Stimulated activated CD4-positive, alpha-beta T cell treated with anti-CD3 and anti-CD28 coated beads, Interleukin-4, amount 100 ng/mL, for 1 hour (primary cell): ENCODE measurements at regions not wholly inside any gene's neighbourhood (a gene's known extent, or its start where the extent isn't known, plus 50 kb on each side); places are given as distances from the start of the nearest gene placed in this dataset.

Experiments
- DNase-seq: peaks from one replicate; pipeline ENCODE4 v3.0.0-alpha.2; 2020

- DNase-seq, result no peak
Measured at GRCh38 chr16:77555126-77555525, 120.3 kb upstream of the ADAMTS18 start.

GRCh38 chr16:77555791-77556190 lies 121.0 kb upstream of the ADAMTS18 start:
- no peak for DNase-seq

DNA sequence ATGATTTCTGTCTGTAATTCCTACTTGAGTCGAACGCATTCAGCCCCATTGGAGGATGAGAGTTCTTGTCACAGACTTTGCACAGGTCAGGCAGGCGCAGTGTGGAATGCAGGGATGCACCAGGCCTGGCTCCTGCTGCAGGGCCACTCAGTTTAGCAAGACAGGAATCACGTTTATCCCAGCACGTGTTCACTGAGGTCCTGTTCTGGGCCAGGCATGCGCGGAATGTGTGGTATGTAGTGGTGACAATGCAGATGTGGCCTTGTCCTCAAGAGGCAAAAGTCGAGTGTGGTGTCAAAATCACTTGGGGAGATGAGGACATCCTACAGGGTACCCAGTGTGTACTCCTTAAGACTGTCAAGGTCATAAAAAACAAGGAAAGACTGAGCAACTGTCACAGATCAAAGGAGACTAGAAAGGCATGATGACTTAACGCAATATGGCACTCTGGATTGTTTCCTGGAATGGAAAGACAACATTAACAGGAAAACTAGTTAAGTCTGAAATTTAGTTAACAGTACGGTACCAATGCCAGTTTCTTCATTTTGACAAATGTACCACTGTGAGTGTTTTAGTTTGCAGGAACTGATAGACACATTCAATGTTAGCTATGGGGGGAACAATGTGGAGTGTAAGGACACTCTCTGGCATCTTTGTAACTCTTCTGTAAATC lies 121.5 kb upstream of the ADAMTS18 start:
- DNase-seq, result no peak

DNA sequence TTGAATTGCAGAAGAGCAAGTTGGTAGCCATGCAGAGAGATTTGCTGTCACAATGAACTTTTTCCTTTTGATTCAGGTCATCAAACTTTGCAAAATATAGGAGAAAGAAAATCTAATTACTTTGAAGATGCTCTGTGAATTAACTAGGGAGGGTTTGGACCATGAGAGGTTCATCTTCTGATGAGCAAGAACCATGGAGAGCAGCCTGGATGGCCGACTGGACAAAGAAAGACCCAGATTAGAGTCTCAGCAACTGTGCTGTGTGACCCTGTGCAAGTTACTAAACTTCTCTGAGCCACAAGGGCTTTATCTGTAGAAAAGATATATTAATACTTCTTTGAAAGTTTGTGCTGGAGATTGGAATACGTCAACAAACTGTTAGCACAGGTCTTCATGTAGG lies 122.6 kb upstream of the ADAMTS18 start:
- DNase-seq, result no peak

GRCh38 chr16:77558786-77559185 lies 124.0 kb upstream of the ADAMTS18 start:
- DNase-seq, result no peak

- no peak for DNase-seq
Measured at GRCh38 chr16:77562497-77562896, 127.7 kb upstream of the ADAMTS18 start.

GRCh38 chr16:77564791-77565390 lies 130.1 kb upstream of the ADAMTS18 start:
- no peak for DNase-seq

- DNase-seq, result no peak
Measured at GRCh38 chr16:77569406-77569805, 134.6 kb upstream of the ADAMTS18 start.

GRCh38 chr16:77570574-77570973 lies 135.7 kb upstream of the ADAMTS18 start:
- DNase-seq, result no peak

DNA sequence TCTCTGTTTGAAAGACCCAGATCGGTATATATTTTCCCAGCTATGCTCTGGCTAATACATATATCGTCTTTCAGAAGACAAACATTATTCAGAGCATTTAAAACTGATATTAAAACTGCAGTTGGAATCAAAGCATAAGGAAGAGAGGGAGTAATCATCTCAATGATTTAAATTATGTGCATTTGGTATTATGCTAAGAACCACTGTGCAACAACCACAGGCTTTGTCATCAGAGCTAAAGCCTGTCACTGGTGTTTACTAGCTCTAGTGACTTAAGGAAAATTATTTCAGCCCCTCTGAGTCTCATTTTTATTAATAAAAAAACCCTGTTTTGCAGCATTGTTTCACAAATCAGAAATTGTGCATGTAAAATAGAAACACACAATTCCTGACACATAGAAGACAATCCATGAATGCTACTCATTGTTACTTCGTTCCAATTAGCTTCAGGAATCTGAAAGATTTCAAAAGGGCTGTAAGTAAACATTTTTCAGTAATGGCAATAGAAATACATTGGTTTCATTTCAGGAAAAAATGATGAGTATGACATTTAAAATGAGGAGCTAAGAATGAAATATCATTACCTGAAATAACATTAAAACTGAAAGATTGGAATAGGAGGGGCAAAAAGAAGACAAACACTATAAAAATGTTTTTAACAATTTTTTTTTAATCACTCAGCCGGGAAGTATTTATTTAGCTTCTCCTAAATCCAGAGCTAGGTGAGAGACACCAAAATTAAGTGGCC lies 136.5 kb upstream of the ADAMTS18 start:
- DNase-seq, result no peak

DNA sequence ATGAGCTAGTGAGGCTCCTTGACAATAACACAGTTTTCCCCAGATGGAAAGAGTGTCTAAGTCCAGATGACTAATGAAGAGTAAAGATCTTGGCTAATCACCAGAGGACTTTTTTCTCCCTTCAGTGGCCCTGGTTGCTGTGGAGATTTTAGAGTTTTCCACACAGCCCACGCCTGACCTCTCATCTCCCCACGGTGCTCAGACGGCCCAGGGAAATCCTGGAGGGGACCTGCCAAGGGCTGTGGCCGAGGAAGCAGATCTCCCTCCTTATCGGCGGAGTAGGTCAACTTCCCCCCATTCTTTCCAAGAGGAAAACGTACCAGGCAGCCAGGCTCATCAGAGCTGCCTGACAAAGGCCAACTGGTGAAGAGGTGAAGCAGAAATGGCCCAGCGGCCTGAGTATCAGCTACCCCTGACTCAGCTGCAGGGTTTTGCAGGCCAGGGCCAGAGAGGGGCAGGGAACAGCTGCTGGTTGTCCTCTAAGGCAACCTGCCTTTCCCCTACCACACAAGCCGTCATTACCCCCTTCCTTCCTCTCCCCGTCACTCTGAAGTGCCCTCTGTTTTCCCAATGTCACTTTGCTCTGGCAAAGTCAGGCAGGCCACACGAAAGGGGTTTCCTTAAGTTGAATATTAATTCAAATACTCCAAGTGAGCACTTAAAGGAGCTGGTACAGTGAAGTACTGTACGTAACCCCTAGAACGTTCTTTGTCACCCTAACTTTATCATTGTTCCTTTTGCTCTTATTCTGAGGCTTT lies 140.2 kb upstream of the ADAMTS18 start:
- no peak for DNase-seq

DNA sequence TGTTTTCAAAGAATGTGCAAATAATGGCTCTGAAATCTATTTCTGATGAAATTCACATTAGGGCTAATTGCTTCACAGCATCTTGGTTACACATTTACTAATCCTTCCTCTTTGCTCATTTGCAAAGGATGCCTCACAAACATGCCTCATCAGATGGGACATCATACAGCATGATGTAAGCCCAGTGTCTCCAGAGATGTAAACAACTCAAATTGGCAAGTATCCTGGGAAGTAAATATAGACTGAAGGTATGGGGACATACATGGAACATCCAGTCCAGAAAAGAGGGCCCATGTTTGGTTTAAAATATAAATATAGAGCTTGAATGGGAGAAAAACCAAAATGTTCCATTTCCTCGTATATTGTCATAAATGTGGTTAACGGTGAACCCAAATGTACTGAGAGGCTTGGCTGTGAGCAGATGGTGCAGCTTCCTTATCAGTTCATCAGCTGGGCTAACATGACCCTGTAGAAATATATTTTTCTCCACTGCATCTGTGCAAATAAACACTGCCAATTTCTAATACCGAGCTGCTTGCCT lies 142.9 kb upstream of the NUDT7 start:
- no peak for DNase-seq

DNA sequence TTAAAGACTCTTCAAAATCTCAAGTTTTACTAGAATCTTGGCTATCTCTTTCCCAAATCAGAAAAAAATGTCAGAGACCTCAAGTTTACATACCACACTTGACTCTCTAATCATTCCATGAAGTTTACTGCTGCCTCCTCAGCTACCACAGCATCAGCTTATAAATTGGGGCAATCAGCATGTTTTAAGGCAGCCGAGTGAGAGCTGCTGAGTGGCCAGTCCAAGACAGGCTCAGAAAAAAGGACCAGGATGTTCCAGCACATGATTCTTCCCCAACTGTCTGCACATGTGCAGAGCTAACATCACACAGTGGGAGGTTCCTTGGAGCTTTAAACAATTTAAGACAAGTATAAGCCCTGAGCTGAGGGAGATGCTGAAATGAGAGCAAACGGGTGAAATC lies 140.6 kb upstream of the NUDT7 start:
- no peak for DNase-seq

DNA sequence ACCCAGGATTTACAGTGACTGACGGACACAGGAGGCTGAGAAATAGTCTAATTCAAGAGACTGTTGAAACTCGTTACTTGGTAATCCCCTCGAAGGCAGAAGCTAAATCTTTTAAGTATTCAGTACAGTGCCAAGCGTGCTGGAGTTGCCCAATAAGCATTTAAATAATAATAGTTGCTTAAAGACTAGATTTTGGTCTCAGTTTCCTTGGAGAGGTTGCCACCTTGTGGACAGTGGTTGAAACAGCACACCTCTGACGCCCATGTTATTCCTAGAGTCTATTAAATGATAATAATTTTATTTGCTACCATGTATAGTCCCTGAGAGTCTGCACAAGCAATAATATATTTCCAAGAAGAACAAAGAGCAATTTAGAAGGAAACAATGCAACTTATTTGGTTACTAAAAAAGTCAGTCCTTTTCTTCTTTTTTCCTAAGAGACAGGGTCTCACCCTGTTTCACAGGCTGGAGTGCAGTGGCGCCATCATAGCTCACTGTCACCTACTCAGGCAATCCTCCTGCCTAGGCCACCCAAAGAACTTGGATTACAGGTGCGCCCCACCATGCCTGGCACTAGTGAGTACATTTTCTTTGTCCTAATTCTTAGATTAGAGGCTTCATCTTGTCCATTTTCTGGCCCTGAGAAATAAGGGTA lies 138.0 kb upstream of the NUDT7 start:
- peak; percentile 35 for DNase-seq

- DNase-seq, result no peak
Measured at GRCh38 chr16:77585379-77586251, 136.7 kb upstream of the NUDT7 start.

DNA sequence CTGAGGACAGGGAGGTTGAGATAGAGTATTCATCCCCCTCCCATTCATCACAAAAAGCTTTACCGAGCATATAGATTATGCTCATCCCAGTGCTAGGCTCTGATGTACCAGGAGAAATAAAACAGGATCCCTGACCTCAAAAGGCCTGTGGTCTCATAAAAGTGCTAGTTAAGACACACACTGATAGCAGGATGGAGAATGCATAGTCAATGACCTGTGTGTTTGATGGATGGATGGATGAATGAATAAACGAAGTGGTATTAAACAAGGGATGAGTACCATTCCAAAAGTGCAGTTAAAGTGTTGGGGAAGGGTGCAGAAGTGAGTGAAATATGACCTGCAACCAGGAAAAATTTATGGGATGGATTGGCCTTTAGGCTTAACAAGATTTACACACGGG lies 133.9 kb upstream of the NUDT7 start:
- DNase-seq, result no peak

DNA sequence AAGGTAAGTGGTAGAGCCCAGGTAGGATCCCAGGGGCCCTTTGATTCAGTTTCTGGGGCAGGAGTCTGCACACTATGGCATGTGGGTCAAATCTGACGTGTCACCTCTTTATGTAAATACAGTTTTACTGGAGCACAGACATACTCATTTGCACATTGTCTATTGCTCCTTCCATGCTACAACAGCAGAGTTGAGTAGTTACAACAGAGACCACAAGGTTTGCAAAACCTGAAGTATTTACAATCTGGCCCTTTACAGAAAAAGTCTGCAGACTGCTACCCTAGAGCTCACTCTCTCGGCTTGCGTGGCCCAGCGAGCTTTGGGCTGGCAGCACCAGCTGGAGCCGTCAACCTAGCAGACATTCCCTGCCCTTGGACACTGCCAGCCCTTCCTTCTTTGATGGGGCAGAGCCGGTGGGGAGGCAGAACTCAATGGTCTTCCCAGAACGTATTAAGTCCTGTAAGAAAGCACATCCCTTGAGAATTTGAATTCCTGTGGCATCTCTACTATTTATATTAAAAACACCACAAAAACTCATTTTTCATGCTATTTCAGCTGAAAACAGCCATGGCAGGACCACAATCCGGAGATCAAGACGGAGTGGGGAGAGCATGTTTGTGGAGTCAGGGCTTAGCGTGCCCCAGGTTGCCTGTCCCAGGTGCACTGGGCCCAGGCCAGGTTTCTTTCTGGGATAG lies 133.1 kb upstream of the NUDT7 start:
- no peak for DNase-seq

DNA sequence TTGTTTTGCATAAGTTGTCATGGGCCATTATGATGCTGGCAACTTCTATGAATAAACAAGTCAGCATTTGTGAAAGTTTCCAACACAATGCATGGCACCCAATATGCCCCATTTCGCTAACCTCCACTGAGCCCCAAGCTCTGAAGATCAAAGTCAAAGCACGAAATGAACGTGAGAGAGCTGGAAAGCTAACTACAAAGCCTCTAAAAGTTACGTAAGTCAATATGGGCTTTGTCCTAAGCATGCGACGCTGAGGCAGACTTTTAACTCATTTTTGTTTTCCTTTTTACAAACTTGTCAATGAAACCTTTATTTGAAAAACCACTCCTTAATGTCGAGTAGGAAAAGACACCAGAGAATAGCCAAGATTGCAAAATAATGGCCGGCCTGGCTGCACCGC lies 131.6 kb upstream of the NUDT7 start:
- no peak for DNase-seq

DNA sequence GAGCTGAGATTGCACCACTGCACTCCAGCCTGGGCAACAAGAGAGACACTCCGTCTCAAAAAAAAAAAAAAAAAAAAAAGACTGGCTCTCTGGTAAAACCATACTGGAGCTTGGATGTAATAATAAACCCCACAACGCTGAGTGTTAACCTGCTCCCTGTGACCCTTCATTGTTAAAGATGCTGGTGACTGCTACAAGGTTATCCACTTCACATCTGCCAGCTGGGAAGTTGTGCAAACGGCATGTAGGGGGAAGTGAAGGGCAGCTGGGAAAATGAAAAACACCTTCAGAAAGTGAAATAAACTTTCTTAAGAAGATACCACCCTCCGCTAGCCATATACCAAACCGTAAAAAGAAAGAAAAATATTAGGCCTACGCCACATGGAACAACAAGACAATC lies 131.0 kb upstream of the NUDT7 start:
- DNase-seq, result no peak

DNA sequence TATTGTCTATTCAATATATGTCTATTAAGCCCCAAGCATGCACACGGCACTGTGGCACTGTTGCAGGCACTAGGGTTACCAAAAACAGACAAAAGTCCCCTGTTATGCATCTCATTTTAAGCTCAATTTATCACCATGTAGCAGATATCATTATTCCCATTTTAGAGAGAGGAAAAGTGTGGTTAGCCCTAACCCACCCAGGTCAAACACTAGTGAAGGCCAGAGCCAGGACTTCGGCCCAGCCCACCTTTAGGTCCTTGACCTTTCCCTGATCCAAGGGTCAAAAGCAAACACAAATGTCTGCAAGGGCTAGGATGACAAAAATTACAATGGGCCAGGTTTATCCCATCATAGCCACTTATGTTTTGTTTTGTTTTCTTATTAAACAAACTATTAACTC lies 130.3 kb upstream of the NUDT7 start:
- DNase-seq, result no peak

- no peak for DNase-seq
Measured at GRCh38 chr16:77594057-77594456, 128.3 kb upstream of the NUDT7 start.
